Progenitor cell of endocrine pancreas (in vitro differentiated cells): ENCODE measurements at regions not wholly inside any gene's neighbourhood (a gene's known extent, or its start where the extent isn't known, plus 50 kb on each side); places are given as distances from the start of the nearest gene placed in this dataset.

Experiments used
- DNase-seq: peaks from one replicate; pipeline ENCODE4 v3.0.0; 2021; ENCODE audit warnings: low spot score; ENCODE audit not compliant: unreplicated experiment
- H3K27ac Mint-ChIP-seq: 2 replicates; pipeline ENCODE4 v1.8.0; 2021; ENCODE audit warnings: mild to moderate bottlenecking, moderate library complexity, mixed read lengths
- H3K27me3 Mint-ChIP-seq: 2 replicates; pipeline ENCODE4 v1.8.0; 2021; ENCODE audit warnings: mixed read lengths
- H3K36me3 Mint-ChIP-seq: 2 replicates; pipeline ENCODE4 v1.8.0; 2022; ENCODE audit warnings: mixed read lengths; ENCODE audit not compliant: insufficient read depth
- H3K4me1 Mint-ChIP-seq: 2 replicates; pipeline ENCODE4 v1.8.0; 2021; ENCODE audit warnings: low read depth, mixed read lengths
- H3K4me3 Mint-ChIP-seq: 2 replicates; pipeline ENCODE4 v1.8.0; 2021; ENCODE audit warnings: low read depth, mild to moderate bottlenecking, moderate library complexity, mixed read lengths
- H3K9me3 Mint-ChIP-seq: 2 replicates; pipeline ENCODE4 v1.8.0; 2021; ENCODE audit warnings: low read depth, mixed read lengths
- CTCF ChIP-seq: fragments of 200-600 bp; sonication (generic); IDR thresholded peaks from one replicate; pipeline ENCODE4 v1.5.0; 2021; ENCODE audit warnings: antibody characterized with exemption, mild to moderate bottlenecking; ENCODE audit not compliant: unreplicated experiment

DNA sequence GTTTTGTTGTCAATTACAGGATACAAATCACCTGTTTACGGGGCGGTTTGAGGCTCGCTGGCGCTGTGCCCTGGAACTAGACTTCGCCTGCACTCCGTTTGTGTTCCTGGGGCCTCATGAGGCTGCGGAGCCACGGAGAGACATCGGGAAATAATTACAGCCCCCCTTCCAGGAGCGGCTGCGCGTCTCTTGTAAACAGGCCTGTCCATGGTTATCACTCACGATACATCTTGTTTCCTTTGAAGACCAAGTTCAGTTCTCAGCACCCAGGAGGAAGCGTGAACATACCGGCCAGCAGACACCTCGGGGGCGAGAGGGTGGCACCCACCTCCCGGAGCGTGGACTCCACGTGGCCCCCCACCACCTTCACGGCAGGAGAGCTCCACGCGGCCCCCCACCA, 297.1 kb upstream of the IRX4 start:
- Mint-ChIP-seq H3K27ac (no peak overlapping the region), H3K4me1 (peaks cover 5% of the 10 kb centered on the region), H3K4me3 (no peak overlapping the region), H3K36me3 (no peaks in the 10 kb centered on the region), H3K9me3 (no peaks in the 10 kb centered on the region), H3K27me3 (peaks cover 66% of the 10 kb centered on the region)
- no peak for TF ChIP-seq CTCF
- no peak for DNase-seq

DNA sequence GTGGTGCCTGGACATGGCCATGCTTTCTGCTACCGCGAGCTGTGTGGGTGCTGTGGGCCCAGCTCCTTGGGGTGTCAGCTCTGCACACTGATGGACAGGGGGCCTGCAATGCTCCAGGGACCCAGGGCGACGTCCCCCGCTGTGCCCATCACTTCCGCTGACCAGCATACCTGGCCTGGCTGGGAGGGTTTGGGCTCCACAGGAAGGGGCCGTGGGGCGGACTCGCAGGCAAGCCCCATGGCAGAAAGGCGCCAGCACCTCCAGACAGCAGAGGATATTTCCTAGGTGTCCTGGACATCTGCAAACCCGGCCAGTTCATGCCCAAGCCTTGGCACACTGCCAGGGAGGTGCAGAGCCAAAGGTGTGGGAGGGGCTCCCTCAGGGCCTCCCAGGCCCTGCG, 295.8 kb upstream of the IRX4 start:
- Mint-ChIP-seq H3K27me3 (peaks cover 58% of the 10 kb centered on the region), H3K36me3 (no peaks in the 10 kb centered on the region), H3K9me3 (no peaks in the 10 kb centered on the region), H3K4me3 (no peak overlapping the region), H3K4me1 (peaks cover 4% of the 10 kb centered on the region), H3K27ac (no peak overlapping the region)
- DNase-seq: no peak
- TF ChIP-seq CTCF: no peak

DNA sequence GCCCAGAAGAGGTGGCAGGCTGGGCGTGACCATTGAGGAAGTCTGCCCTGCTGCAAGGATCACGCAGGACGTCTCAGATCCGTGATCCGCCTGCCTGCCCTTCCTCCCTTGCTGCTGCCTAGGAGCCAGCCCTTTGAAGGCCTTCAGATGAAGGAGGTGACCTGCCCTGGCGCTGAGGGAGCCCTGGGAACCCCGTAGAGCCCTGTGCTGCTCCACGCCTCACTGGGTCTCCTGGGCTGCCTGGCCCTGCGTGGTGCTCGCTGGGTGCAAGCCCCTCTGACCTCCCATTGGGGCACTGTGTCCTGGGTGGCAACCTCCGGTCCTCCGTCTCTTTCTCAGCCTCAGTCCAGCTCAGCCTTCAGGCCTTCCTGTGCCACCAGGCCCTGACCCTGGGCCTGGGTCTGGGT, 295.3 kb upstream of the IRX4 start:
- TF ChIP-seq CTCF: no peak

GRCh38 chr5:2177244-2177643, 294.5 kb upstream of the IRX4 start:
- H3K27ac Mint-ChIP-seq: no peak overlapping the region
- H3K4me1 Mint-ChIP-seq: peaks cover 12% of the 10 kb centered on the region
- DNase-seq: no peak
- no peaks in the 10 kb centered on the region for H3K36me3 Mint-ChIP-seq
- no peaks in the 10 kb centered on the region for H3K9me3 Mint-ChIP-seq
- H3K27me3 Mint-ChIP-seq: peaks cover 55% of the 10 kb centered on the region
- H3K4me3 Mint-ChIP-seq: no peak overlapping the region
- TF ChIP-seq CTCF: no peak

More for the DNA sequence above, 295.3 kb upstream of the IRX4 start:
- no peaks in the 10 kb centered on the region for H3K36me3 Mint-ChIP-seq
- no peak overlapping the region for H3K4me3 Mint-ChIP-seq
- H3K27ac Mint-ChIP-seq: no peak overlapping the region
- H3K4me1 Mint-ChIP-seq: peaks cover 5% of the 10 kb centered on the region
- H3K9me3 Mint-ChIP-seq: no peaks in the 10 kb centered on the region
- no peak for DNase-seq
- peaks cover 59% of the 10 kb centered on the region for H3K27me3 Mint-ChIP-seq

DNA sequence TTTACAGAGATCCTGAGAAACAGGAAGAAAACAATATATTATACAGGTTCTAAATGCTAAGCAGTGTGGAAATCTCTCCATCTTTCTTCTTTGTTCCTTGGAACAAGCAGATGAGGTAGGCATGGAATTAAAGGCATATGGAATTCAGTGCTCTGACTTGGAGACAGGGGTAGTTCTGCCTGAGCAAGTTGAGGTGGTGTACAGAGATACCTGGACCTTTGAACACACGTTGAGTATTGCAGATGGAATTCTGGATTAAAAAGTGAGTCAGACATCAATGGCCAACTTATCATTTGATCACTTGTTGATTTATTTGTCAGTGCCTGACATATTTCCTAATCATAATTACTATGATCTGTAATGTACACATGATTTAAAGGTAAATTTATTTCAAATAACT, 293.9 kb upstream of the IRX4 start:
- no peaks in the 10 kb centered on the region for H3K36me3 Mint-ChIP-seq
- no peak for TF ChIP-seq CTCF

More for the DNA sequence above, 293.9 kb upstream of the IRX4 start:
- Mint-ChIP-seq H3K27me3 (peaks cover 51% of the 10 kb centered on the region), H3K27ac (no peak overlapping the region), H3K4me3 (no peak overlapping the region), H3K4me1 (peaks cover 12% of the 10 kb centered on the region), H3K9me3 (no peaks in the 10 kb centered on the region)
- DNase-seq: no peak
